GM23248 (cell line): ENCODE measurements at regions not wholly inside any gene's neighbourhood (a gene's known extent, or its start where the extent isn't known, plus 50 kb on each side); places are given as distances from the start of the nearest gene placed in this dataset.

ENCODE experiments used
- EZH2 ChIP-seq: fragments of 200-600 bp; sonication (generic); IDR thresholded peaks from 2 replicates; pipeline ENCODE4 v1.6.1; 2018; ENCODE audit warnings: antibody characterized with exemption, mild to moderate bottlenecking; ENCODE audit not compliant: insufficient read depth, poor library complexity, severe bottlenecking
- EZH2phosphoT487 ChIP-seq: fragments of 200-600 bp; sonication (generic); IDR thresholded peaks from 2 replicates; pipeline ENCODE4 v1.6.1; 2018; ENCODE audit warnings: antibody characterized with exemption, moderate library complexity, mild to moderate bottlenecking, low read depth; ENCODE audit not compliant: insufficient read depth

DNA sequence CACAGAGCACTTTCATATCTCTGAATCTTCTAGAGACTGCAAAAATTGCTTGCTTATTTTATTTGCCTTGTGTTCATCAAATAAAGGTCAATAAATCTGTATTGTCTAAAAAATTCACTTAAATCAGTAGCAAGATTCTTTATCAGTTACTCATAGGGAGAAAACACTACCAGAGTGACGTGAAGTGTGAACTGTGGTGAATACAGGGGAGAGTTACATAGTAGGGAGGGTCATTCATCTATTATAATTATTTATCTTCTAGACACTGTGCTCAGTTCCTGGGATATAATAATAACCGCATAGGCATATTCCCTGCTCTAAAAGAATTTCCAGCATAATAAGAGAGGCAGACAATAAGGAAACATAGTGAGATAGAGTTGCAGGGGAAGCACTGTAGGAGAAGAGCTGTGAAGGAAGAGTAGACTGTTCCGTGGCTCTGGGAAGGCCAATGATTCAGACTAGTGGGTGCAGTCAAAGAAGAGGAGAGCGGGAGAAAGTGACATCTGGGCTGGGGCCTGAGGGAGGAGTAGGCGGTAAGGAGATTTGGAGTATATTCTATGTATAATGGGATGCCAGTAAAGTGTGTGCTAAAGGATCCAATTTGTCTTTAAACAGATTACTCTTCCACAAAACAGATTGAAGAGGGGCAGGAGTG lies 84.0 kb upstream of the TDRD3 start:
- TF ChIP-seq EZH2: no peak
- TF ChIP-seq EZH2phosphoT487: no peak
